Activated T-cell treated with anti-CD3 and anti-CD28 coated beads, Interleukin-2, amount 50 U/mL, for 4 hours (primary cell): ENCODE measurements at regions not wholly inside any gene's neighbourhood (a gene's known extent, or its start where the extent isn't known, plus 50 kb on each side); places are given as distances from the start of the nearest gene placed in this dataset.
"Not testable (repeated sequence)": the region's sequence is repeated elsewhere in the genome, so short reads cannot be mapped to it uniquely, and the experiment has no call there.

ENCODE experiments used
- ATAC-seq, 2 donors: fragments of 200-7000 bp; cut with Tn5 transposase; one replicate each; pipeline ENCODE4 v1.10.0; 2021
- DNase-seq: peaks from one replicate; pipeline ENCODE4 v3.0.0-alpha.2; 2020
- H3K27me3 Mint-ChIP-seq: one replicate; pipeline ENCODE4 v1.8.0; 2021; ENCODE audit warnings: low read depth, mixed read lengths
- H3K36me3 Mint-ChIP-seq: one replicate; pipeline ENCODE4 v1.8.0; 2022; ENCODE audit warnings: mixed read lengths; ENCODE audit not compliant: insufficient read depth
- H3K4me1 Mint-ChIP-seq: one replicate; pipeline ENCODE4 v1.8.0; 2021; ENCODE audit warnings: low read depth, mixed read lengths
- H3K4me3 Mint-ChIP-seq: one replicate; pipeline ENCODE4 v1.8.0; 2021; ENCODE audit warnings: mild to moderate bottlenecking, moderate library complexity, mixed read lengths
- H3K9me3 Mint-ChIP-seq: one replicate; pipeline ENCODE4 v1.8.0; 2021; ENCODE audit warnings: mixed read lengths

GRCh38 chr5:114822436-114822835 is 347.3 kb downstream of the TRIM36 start:
- Mint-ChIP-seq H3K36me3 (no peaks in the 10 kb centered on the region), H3K27me3 (no peaks in the 10 kb centered on the region), H3K9me3 (peaks cover 12% of the 10 kb centered on the region), H3K4me1 (no peaks in the 10 kb centered on the region), H3K4me3 (no peak overlapping the region)
- DNase-seq (no peak), ATAC-seq (no peak)

GRCh38 chr5:114790403-114790792 is 379.3 kb downstream of the TRIM36 start:
- no peaks in the 10 kb centered on the region for H3K36me3 Mint-ChIP-seq
- H3K4me1 Mint-ChIP-seq: no peaks in the 10 kb centered on the region
- ATAC-seq: no peak
- no peak for DNase-seq
- no peak overlapping the region for H3K4me3 Mint-ChIP-seq
- H3K9me3 Mint-ChIP-seq: no peaks in the 10 kb centered on the region
- H3K27me3 Mint-ChIP-seq: no peaks in the 10 kb centered on the region

DNA sequence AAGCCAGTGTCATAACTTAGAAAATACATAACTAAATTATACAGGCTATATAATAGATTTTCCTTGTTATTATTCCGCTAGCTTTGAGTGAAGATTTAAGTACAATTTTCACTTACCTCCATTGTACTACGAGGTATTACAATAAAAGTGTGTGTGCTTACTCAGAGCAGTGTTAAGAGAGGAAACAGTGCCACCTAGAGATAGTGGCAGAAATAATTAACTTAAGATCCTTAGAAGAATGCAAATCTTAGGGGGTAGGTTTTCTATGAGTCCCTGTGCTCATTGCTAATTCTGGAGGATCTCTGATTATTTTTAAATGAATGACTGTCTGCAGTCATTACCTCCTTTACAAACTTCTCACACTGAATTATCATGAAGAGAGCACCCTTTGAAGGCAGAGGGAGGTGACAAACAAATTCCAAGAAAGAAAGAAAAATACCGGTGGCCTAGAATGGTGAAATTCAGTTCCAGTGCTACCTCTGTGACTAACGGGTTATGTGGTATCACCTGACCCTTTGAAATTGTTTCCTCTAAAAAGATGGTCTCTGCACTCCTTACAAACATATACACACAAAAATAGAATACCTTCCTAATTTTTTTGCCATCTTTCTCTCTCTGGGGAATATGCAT is 379.8 kb downstream of the TRIM36 start:
- H3K27me3 Mint-ChIP-seq: no peaks in the 10 kb centered on the region
- no peak for DNase-seq
- no peaks in the 10 kb centered on the region for H3K4me1 Mint-ChIP-seq
- ATAC-seq: no peak
- H3K36me3 Mint-ChIP-seq: no peaks in the 10 kb centered on the region
- H3K9me3 Mint-ChIP-seq: no peaks in the 10 kb centered on the region
- H3K4me3 Mint-ChIP-seq: no peak overlapping the region

DNA sequence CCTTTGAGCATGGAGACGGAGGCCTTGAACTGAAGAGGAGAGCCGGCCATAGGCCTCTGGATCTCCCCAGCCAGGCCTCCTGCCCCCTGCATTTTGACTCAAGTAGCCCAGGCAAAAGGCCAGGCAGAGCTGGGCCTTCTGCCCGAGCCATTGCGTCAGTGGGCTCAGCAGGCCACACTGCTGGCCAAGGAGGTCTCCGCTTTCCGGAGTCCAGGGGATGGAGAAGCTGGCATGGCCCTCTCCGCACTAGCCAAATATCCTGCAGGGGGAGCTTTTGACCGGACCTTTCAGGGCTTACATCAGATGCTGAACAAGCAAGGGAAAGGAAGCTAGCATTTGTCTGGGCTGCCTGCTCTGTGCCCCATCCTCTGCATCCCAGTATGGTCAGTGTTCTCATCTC is 386.8 kb downstream of the TRIM36 start:
- Mint-ChIP-seq H3K4me3 (no peak overlapping the region), H3K4me1 (no peaks in the 10 kb centered on the region), H3K36me3 (no peaks in the 10 kb centered on the region), H3K27me3 (no peaks in the 10 kb centered on the region), H3K9me3 (no peaks in the 10 kb centered on the region)
- ATAC-seq (no peak), DNase-seq (no peak)

- no peak for DNase-seq
- ATAC-seq: no peak
- H3K27me3 Mint-ChIP-seq: no peaks in the 10 kb centered on the region
These were observed 387.5 kb downstream of the TRIM36 start for GRCh38 chr5:114782177-114782576.

DNA sequence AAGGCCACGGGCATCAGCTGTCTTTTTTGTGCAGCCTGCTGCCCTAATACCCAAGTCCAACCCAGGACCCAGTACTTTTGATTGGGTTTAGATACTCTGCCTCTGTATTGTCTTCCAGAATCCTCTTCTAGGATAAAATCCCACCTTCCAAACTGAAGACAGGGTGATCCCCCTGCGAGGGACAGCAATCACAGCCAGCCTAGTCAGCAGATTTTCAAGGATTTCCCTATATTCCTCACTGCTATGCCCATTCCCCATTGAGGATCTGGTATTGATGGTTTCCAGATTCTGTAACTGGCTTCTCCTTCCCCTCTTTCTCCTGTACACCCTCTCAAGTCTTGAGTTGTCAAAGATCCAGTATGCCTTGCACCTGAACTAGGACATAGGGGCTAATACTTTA is 389.4 kb downstream of the TRIM36 start:
- ATAC-seq: no peak
- Mint-ChIP-seq H3K4me3 (no peak overlapping the region), H3K9me3 (no peaks in the 10 kb centered on the region), H3K36me3 (no peaks in the 10 kb centered on the region), H3K4me1 (no peaks in the 10 kb centered on the region), H3K27me3 (no peaks in the 10 kb centered on the region)
- no peak for DNase-seq

More at GRCh38 chr5:114782177-114782576, 387.5 kb downstream of the TRIM36 start:
- no peak overlapping the region for H3K4me3 Mint-ChIP-seq
- no peaks in the 10 kb centered on the region for H3K9me3 Mint-ChIP-seq
- H3K4me1 Mint-ChIP-seq: no peaks in the 10 kb centered on the region
- no peaks in the 10 kb centered on the region for H3K36me3 Mint-ChIP-seq

GRCh38 chr5:114744406-114744805 is 382.5 kb downstream of the KCNN2 start:
- Mint-ChIP-seq H3K27me3 (no peaks in the 10 kb centered on the region), H3K4me3 (no peak overlapping the region), H3K9me3 (peaks cover 3% of the 10 kb centered on the region), H3K4me1 (no peaks in the 10 kb centered on the region), H3K36me3 (no peaks in the 10 kb centered on the region)
- DNase-seq (no peak), ATAC-seq (no peak)

DNA sequence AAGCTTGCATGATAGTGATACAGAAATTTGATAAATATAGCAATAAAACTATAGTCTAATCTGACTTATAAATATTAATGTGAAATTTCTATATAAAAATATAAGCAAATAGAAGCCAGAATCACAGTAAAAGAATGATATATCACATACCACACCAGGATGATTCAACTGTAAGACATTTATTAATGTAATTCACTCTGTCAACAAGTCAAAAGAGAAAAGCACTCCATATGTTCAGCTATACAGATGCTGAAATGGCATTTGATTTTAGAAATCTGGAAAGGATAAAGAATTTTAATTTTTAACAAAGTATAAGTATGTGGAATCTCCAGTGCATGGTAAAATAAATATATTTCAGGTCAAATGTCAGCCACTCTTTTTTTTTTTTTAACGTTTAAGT is 372.4 kb downstream of the KCNN2 start:
- Mint-ChIP-seq H3K27me3 (no peaks in the 10 kb centered on the region), H3K36me3 (no peaks in the 10 kb centered on the region), H3K4me3 (no peak overlapping the region), H3K4me1 (no peaks in the 10 kb centered on the region), H3K9me3 (no peaks in the 10 kb centered on the region)
- DNase-seq: no peak
- ATAC-seq: no peak

- DNase-seq: no peak
- ATAC-seq: no peak
These were observed 368.1 kb downstream of the KCNN2 start for GRCh38 chr5:114729986-114730385.

GRCh38 chr5:114727358-114727757 is 365.5 kb downstream of the KCNN2 start:
- DNase-seq: no peak
- no peaks in the 10 kb centered on the region for H3K9me3 Mint-ChIP-seq
- no peaks in the 10 kb centered on the region for H3K4me1 Mint-ChIP-seq
- H3K36me3 Mint-ChIP-seq: no peaks in the 10 kb centered on the region
- H3K27me3 Mint-ChIP-seq: no peaks in the 10 kb centered on the region
- no peak for ATAC-seq
- no peak overlapping the region for H3K4me3 Mint-ChIP-seq

More at GRCh38 chr5:114729986-114730385, 368.1 kb downstream of the KCNN2 start:
- no peaks in the 10 kb centered on the region for H3K36me3 Mint-ChIP-seq
- no peaks in the 10 kb centered on the region for H3K27me3 Mint-ChIP-seq
- H3K4me3 Mint-ChIP-seq: no peak overlapping the region
- H3K4me1 Mint-ChIP-seq: no peaks in the 10 kb centered on the region
- H3K9me3 Mint-ChIP-seq: no peaks in the 10 kb centered on the region

DNA sequence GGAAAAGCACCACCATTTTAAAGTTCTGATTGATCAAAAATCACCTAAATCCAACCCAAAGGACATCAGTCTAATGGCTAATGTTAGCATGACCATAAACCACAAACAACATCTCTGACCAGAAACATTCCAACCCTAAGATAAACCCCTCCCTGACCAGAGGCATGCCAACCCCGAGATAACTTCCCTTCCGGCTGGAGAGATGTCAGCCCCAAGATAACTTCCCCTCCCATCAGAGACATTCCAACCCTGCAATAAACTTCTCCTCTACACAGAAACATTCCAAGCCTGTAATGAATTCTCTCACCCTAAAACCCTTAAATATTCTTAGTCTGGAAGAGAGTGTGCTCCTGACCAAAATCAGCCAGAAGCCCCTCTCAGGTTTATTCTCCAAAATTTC is 364.3 kb downstream of the KCNN2 start:
- Mint-ChIP-seq H3K4me3 (no peak overlapping the region), H3K27me3 (no peaks in the 10 kb centered on the region), H3K4me1 (no peaks in the 10 kb centered on the region), H3K9me3 (no peaks in the 10 kb centered on the region), H3K36me3 (no peaks in the 10 kb centered on the region)
- DNase-seq (no peak), ATAC-seq (no peak)

- Mint-ChIP-seq H3K27me3 (no peaks in the 10 kb centered on the region), H3K4me3 (no peak overlapping the region), H3K9me3 (peaks cover 9% of the 10 kb centered on the region), H3K36me3 (no peaks in the 10 kb centered on the region), H3K4me1 (no peaks in the 10 kb centered on the region)
- no peak for ATAC-seq
- no peak for DNase-seq
These were observed 357.4 kb downstream of the KCNN2 start for GRCh38 chr5:114719268-114719667.

DNA sequence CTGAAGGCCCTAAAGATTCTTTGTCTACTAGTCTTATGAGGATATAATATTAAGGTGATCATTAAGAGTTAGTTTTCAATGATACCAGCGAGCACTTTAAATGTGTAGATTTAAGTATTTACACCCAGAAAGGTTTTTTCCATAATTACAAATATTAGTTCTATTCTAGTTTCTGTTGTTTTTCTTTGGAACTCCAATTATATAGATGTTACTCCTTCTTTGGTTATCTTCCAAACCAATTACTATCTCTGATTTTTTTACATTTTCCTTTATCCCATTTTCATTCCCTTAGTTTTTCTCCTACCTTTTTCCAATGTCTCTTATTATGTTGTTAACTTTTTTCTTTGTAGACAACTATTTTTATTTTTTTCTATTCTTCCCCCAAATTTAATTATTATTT is 355.1 kb downstream of the KCNN2 start:
- ATAC-seq: no peak
- Mint-ChIP-seq H3K27me3 (no peaks in the 10 kb centered on the region), H3K9me3 (peaks cover 9% of the 10 kb centered on the region), H3K4me1 (no peaks in the 10 kb centered on the region), H3K4me3 (no peak overlapping the region), H3K36me3 (no peaks in the 10 kb centered on the region)
- no peak for DNase-seq

GRCh38 chr5:114704225-114704893 is 342.5 kb downstream of the KCNN2 start:
- H3K4me1 Mint-ChIP-seq, H3K27me3 Mint-ChIP-seq, ATAC-seq, H3K9me3 Mint-ChIP-seq, H3K4me3 Mint-ChIP-seq, H3K36me3 Mint-ChIP-seq, DNase-seq: not testable (repeated sequence)

DNA sequence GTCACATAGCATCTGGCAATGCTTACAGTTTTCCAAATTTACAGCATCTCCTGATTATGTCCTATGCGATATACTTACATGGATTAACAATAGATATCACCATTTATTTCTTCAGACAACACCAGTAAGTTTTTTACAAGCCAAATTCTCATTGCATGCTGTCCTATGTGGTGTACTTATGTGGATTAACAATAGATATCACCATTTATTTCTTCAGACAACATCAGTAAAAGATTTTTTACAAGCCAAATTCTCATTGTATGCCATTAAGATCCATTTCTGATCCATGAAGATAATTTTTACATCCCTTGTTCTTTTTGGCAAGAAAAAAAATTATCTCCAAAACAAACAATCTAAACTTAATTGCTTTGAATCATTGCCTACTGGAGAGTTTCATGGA is 340.9 kb downstream of the KCNN2 start:
- H3K27me3 Mint-ChIP-seq: no peaks in the 10 kb centered on the region
- no peak for DNase-seq
- H3K9me3 Mint-ChIP-seq: no peaks in the 10 kb centered on the region
- no peak for ATAC-seq
- H3K4me3 Mint-ChIP-seq: no peak overlapping the region
- no peaks in the 10 kb centered on the region for H3K36me3 Mint-ChIP-seq
- H3K4me1 Mint-ChIP-seq: no peaks in the 10 kb centered on the region
